Astrocyte (in vitro differentiated cells and primary cell): ENCODE measurements at regions not wholly inside any gene's neighbourhood (a gene's known extent, or its start where the extent isn't known, plus 50 kb on each side); places are given as distances from the start of the nearest gene placed in this dataset.

ENCODE experiments used
- DNase-seq: peaks from one replicate; pipeline ENCODE4 v3.0.0-alpha.2; 2010; ENCODE audit warnings: low read depth
- FAIRE-seq: peaks from 2 replicates; lab custom pipeline; 2011; peaks lifted over from hg19 to GRCh38; lab: Jason Lieb, UNC
- H2AFZ ChIP-seq: 2 replicates; pipeline ENCODE4 v1.6.0; 2012; ENCODE audit warnings: low read depth, low read length, inconsistent platforms
- H3K27ac ChIP-seq: 2 replicates; pipeline ENCODE4 v1.5.1; 2011; ENCODE audit warnings: low read depth, low read length, inconsistent platforms
- H3K27me3 ChIP-seq: 2 replicates; pipeline ENCODE4 v1.6.0; 2011; ENCODE audit warnings: low read length, inconsistent platforms; ENCODE audit not compliant: insufficient read depth
- H3K36me3 ChIP-seq: 2 replicates; pipeline ENCODE4 v1.5.1; 2011; ENCODE audit warnings: low read length, inconsistent platforms; ENCODE audit not compliant: insufficient read depth
- H3K4me1 ChIP-seq: 2 replicates; pipeline ENCODE4 v1.5.1; 2011; ENCODE audit warnings: low read length, inconsistent platforms; ENCODE audit not compliant: insufficient read depth
- H3K4me2 ChIP-seq: 2 replicates; pipeline ENCODE4 v1.6.0; 2012; ENCODE audit warnings: low read length, inconsistent platforms
- H3K4me3 ChIP-seq: 2 replicates; pipeline ENCODE4 v1.5.1; 2011; ENCODE audit warnings: low read depth, mild to moderate bottlenecking, low read length, inconsistent platforms; ENCODE audit not compliant: insufficient read depth
- H3K79me2 ChIP-seq: 2 replicates; pipeline ENCODE4 v1.6.0; 2012; ENCODE audit warnings: mild to moderate bottlenecking, low read length, inconsistent platforms; ENCODE audit not compliant: insufficient read depth
- H3K9ac ChIP-seq: 2 replicates; pipeline ENCODE4 v1.6.0; 2012; ENCODE audit warnings: mild to moderate bottlenecking, low read length, inconsistent platforms
- H3K9me3 ChIP-seq: 2 replicates; pipeline ENCODE4 v1.5.1; 2012; ENCODE audit warnings: low read depth, mild to moderate bottlenecking, low read length, inconsistent platforms; ENCODE audit not compliant: insufficient read depth
- H4K20me1 ChIP-seq: 2 replicates; pipeline ENCODE4 v1.6.0; 2012; ENCODE audit warnings: low read length, inconsistent platforms; ENCODE audit not compliant: insufficient read depth
- H3K27ac Mint-ChIP-seq: one replicate; pipeline ENCODE4 v1.8.0; 2021; ENCODE audit warnings: mild to moderate bottlenecking, mixed read lengths; ENCODE audit not compliant: unreplicated experiment
- H3K27me3 Mint-ChIP-seq: one replicate; pipeline ENCODE4 v1.8.0; 2021; ENCODE audit warnings: low read depth, mixed read lengths; ENCODE audit not compliant: unreplicated experiment
- H3K36me3 Mint-ChIP-seq: one replicate; pipeline ENCODE4 v1.8.0; 2021; ENCODE audit warnings: low read depth, mixed read lengths; ENCODE audit not compliant: unreplicated experiment
- H3K4me1 Mint-ChIP-seq: one replicate; pipeline ENCODE4 v1.8.0; 2021; ENCODE audit warnings: low read depth, mixed read lengths; ENCODE audit not compliant: unreplicated experiment
- H3K4me3 Mint-ChIP-seq: one replicate; pipeline ENCODE4 v1.8.0; 2021; ENCODE audit warnings: mild to moderate bottlenecking, moderate library complexity, mixed read lengths; ENCODE audit not compliant: unreplicated experiment
- H3K9me3 Mint-ChIP-seq: one replicate; pipeline ENCODE4 v1.8.0; 2021; ENCODE audit warnings: mild to moderate bottlenecking, mixed read lengths; ENCODE audit not compliant: unreplicated experiment
- CTCF ChIP-seq: IDR thresholded peaks from 2 replicates; pipeline ENCODE4 v1.5.1; 2011; ENCODE audit warnings: low read depth, mild to moderate bottlenecking, inconsistent platforms, low read length, moderate library complexity; ENCODE audit not compliant: insufficient read depth
- EZH2 ChIP-seq: IDR thresholded peaks from 2 replicates; pipeline ENCODE4 v1.6.1; 2012; ENCODE audit warnings: mild to moderate bottlenecking, low read length, inconsistent platforms; ENCODE audit not compliant: insufficient read depth

DNA sequence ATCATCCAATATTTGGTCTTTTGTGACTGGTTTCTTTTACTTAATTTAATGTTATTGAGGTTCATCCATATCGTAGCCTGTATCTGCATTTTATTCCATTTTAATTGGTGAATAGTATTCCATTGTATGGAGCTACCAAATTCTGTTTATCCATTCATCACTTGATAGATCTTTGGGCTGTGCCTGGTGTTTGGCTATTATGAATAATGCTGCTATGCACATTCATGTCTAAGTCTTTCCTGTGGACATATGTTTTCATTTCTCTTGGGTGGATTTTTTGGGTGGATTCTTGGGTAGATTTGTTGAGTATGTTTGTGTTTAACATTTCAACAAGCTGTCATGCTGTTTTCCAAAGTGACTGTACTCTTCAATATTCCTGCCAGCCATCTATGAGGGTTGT lies 52.5 kb upstream of the NEDD4L start:
- Mint-ChIP-seq H3K4me1 (no peaks in the 10 kb centered on the region), H3K9me3 (no peaks in the 10 kb centered on the region), H3K27ac (no peak overlapping the region), H3K4me3 (no peak overlapping the region), H3K36me3 (no peaks in the 10 kb centered on the region), H3K27me3 (peaks cover 6% of the 10 kb centered on the region)
- TF ChIP-seq EZH2 = no peak
- TF ChIP-seq CTCF = no peak
- Histone ChIP-seq H3K36me3 (no peaks in the 10 kb centered on the region), H3K27me3 (peaks cover 2% of the 10 kb centered on the region), H3K9ac (no peak overlapping the region), H3K4me2 (no peak overlapping the region), H3K27ac (no peak overlapping the region), H4K20me1 (no peaks in the 10 kb centered on the region), H2AFZ (no peak overlapping the region), H3K79me2 (no peaks in the 10 kb centered on the region), H3K4me1 (no peaks in the 10 kb centered on the region), H3K9me3 (no peaks in the 10 kb centered on the region), H3K4me3 (no peak overlapping the region)
- DNase-seq (no peak), FAIRE-seq (no peak)

- no peaks in the 10 kb centered on the region for H3K4me1 ChIP-seq
- H3K9ac ChIP-seq = no peak overlapping the region
- H3K4me3 ChIP-seq = no peak overlapping the region
- Mint-ChIP-seq H3K9me3 (no peaks in the 10 kb centered on the region), H3K36me3 (no peaks in the 10 kb centered on the region), H3K4me1 (no peaks in the 10 kb centered on the region), H3K27ac (no peak overlapping the region), H3K4me3 (no peak overlapping the region), H3K27me3 (peaks cover 10% of the 10 kb centered on the region)
- H3K9me3 ChIP-seq = no peaks in the 10 kb centered on the region
- H3K27me3 ChIP-seq = peaks cover 5% of the 10 kb centered on the region
- H3K4me2 ChIP-seq = no peak overlapping the region
- DNase-seq (no peak), FAIRE-seq (no peak)
- no peak overlapping the region for H2AFZ ChIP-seq
- H4K20me1 ChIP-seq = no peaks in the 10 kb centered on the region
- no peaks in the 10 kb centered on the region for H3K36me3 ChIP-seq
- no peaks in the 10 kb centered on the region for H3K79me2 ChIP-seq
- TF ChIP-seq CTCF (no peak), EZH2 (no peak)
- H3K27ac ChIP-seq = no peak overlapping the region
Observed at GRCh38 chr18:57989536-57989935, 54.5 kb upstream of the NEDD4L start.

GRCh38 chr18:57984490-57985115 lies 59.4 kb upstream of the NEDD4L start:
- no peak overlapping the region for H2AFZ ChIP-seq
- H3K4me1 Mint-ChIP-seq = peaks cover 6% of the 10 kb centered on the region
- peaks cover 9% of the 10 kb centered on the region for H3K27me3 ChIP-seq
- TF ChIP-seq CTCF (no peak), EZH2 (no peak)
- H3K27ac ChIP-seq = no peak overlapping the region
- H3K4me3 ChIP-seq = no peak overlapping the region
- H3K36me3 Mint-ChIP-seq = no peaks in the 10 kb centered on the region
- peaks cover 12% of the 10 kb centered on the region for H3K27me3 Mint-ChIP-seq
- H3K4me1 ChIP-seq = no peaks in the 10 kb centered on the region
- H3K36me3 ChIP-seq = no peaks in the 10 kb centered on the region
- no peak overlapping the region for H3K4me3 Mint-ChIP-seq
- H3K4me2 ChIP-seq = no peak overlapping the region
- H3K9ac ChIP-seq = no peak overlapping the region
- FAIRE-seq (no peak), DNase-seq (no peak)
- no peaks in the 10 kb centered on the region for H4K20me1 ChIP-seq
- no peaks in the 10 kb centered on the region for H3K9me3 ChIP-seq
- H3K79me2 ChIP-seq = no peaks in the 10 kb centered on the region
- no peaks in the 10 kb centered on the region for H3K9me3 Mint-ChIP-seq
- no peak overlapping the region for H3K27ac Mint-ChIP-seq
